Activated T-cell treated with anti-CD3 and anti-CD28 coated beads for 24 hours (primary cell): ENCODE measurements at regions not wholly inside any gene's neighbourhood (a gene's known extent, or its start where the extent isn't known, plus 50 kb on each side); places are given as distances from the start of the nearest gene placed in this dataset.

Source experiments
- DNase-seq: peaks from one replicate; pipeline ENCODE4 v3.0.0-alpha.2; 2020; ENCODE audit warnings: low read depth

GRCh38 chr6:98560418-98560817, 274.0 kb upstream of the POU3F2 start:
- DNase-seq: no peak

- DNase-seq: no peak
Observed at GRCh38 chr6:98560841-98561240, 273.5 kb upstream of the POU3F2 start.

- no peak for DNase-seq
Observed at GRCh38 chr6:98566126-98566525, 268.2 kb upstream of the POU3F2 start.

- DNase-seq: no peak
Observed at GRCh38 chr6:98572579-98572978, 261.8 kb upstream of the POU3F2 start.

GRCh38 chr6:98574984-98575383, 259.4 kb upstream of the POU3F2 start:
- DNase-seq: no peak

GRCh38 chr6:98576791-98577190, 257.6 kb upstream of the POU3F2 start:
- DNase-seq: no peak

- no peak for DNase-seq
Observed at GRCh38 chr6:98578016-98578415, 256.4 kb upstream of the POU3F2 start.

GRCh38 chr6:98579079-98579478, 255.3 kb upstream of the POU3F2 start:
- no peak for DNase-seq

- no peak for DNase-seq
Observed at GRCh38 chr6:98579941-98580340, 254.4 kb upstream of the POU3F2 start.

- DNase-seq: no peak
Observed at GRCh38 chr6:98581705-98582104, 252.7 kb upstream of the POU3F2 start.

GRCh38 chr6:98583506-98583905, 250.9 kb upstream of the POU3F2 start:
- DNase-seq: no peak

GRCh38 chr6:98586163-98586562, 248.2 kb upstream of the POU3F2 start:
- DNase-seq: no peak

GRCh38 chr6:98587555-98587954, 246.8 kb upstream of the POU3F2 start:
- DNase-seq: no peak

GRCh38 chr6:98589536-98589935, 244.8 kb upstream of the POU3F2 start:
- no peak for DNase-seq

- DNase-seq: no peak
Observed at GRCh38 chr6:98590136-98590681, 244.2 kb upstream of the POU3F2 start.

- DNase-seq: no peak
Observed at GRCh38 chr6:98590997-98591396, 243.4 kb upstream of the POU3F2 start.

- no peak for DNase-seq
Observed at GRCh38 chr6:98593676-98594075, 240.7 kb upstream of the POU3F2 start.

- DNase-seq: no peak
Observed at GRCh38 chr6:98601716-98602115, 232.7 kb upstream of the POU3F2 start.

GRCh38 chr6:98605705-98606104, 228.7 kb upstream of the POU3F2 start:
- DNase-seq: no peak

- no peak for DNase-seq
Observed at GRCh38 chr6:98627129-98627775, 207.1 kb upstream of the POU3F2 start.

GRCh38 chr6:98633886-98634285, 200.5 kb upstream of the POU3F2 start:
- no peak for DNase-seq

GRCh38 chr6:98634569-98634968, 199.8 kb upstream of the POU3F2 start:
- no peak for DNase-seq

GRCh38 chr6:98635191-98635590, 199.2 kb upstream of the POU3F2 start:
- DNase-seq: no peak

- DNase-seq: no peak
Observed at GRCh38 chr6:98636941-98637340, 197.4 kb upstream of the POU3F2 start.
